Neural crest cell (in vitro differentiated cells): ENCODE measurements at regions not wholly inside any gene's neighbourhood (a gene's known extent, or its start where the extent isn't known, plus 50 kb on each side); places are given as distances from the start of the nearest gene placed in this dataset.

Experiments
- DNase-seq: peaks from one replicate; pipeline ENCODE4 v3.0.0; 2021; ENCODE audit warnings: low read depth, mixed read lengths, low spot score
- H3K27ac Mint-ChIP-seq: one replicate; pipeline ENCODE4 v1.8.0; 2021; ENCODE audit warnings: mild to moderate bottlenecking, mixed read lengths; ENCODE audit not compliant: unreplicated experiment
- H3K27me3 Mint-ChIP-seq: 2 replicates; pipeline ENCODE4 v1.8.0; 2021; ENCODE audit warnings: low read depth, mild to moderate bottlenecking, mixed read lengths
- H3K36me3 Mint-ChIP-seq: 2 replicates; pipeline ENCODE4 v1.8.0; 2021; ENCODE audit warnings: low read depth, mild to moderate bottlenecking, mixed read lengths
- H3K4me1 Mint-ChIP-seq: 2 replicates; pipeline ENCODE4 v1.8.0; 2021; ENCODE audit warnings: mixed read lengths
- H3K4me3 Mint-ChIP-seq: one replicate; pipeline ENCODE4 v1.8.0; 2021; ENCODE audit warnings: mild to moderate bottlenecking, mixed read lengths
- H3K9me3 Mint-ChIP-seq: 2 replicates; pipeline ENCODE4 v1.8.0; 2021; ENCODE audit warnings: mixed read lengths
- TF ChIP-seq, protein P1 (sequence below): fragments of 200-600 bp; sonication (generic); conservative IDR thresholded peaks from 2 replicates; pipeline ENCODE4 v1.5.0; 2021; ENCODE audit warnings: antibody characterized with exemption, mild to moderate bottlenecking

DNA sequence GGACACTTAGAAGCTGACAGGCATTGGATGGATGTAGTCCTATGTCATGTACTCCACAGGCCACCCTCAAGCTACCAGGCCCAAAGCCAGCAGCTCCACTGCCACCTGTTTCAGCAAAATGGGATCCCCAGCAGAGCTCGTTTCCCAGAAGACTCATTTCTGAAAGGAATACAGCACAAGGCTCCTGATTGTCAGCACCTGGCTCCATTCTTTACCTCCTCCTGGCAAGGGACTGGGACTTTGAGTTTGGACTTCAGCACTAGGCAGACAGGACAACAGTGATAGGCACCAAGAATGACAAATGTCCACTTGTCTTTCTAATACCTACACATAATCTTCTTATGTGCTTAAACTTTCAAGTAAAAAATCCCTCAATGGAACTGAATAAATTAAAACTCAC is 150.4 kb upstream of the RXFP2 start:
- peaks cover 5% of the 10 kb centered on the region for H3K4me1 Mint-ChIP-seq
- no peak for DNase-seq

DNA sequence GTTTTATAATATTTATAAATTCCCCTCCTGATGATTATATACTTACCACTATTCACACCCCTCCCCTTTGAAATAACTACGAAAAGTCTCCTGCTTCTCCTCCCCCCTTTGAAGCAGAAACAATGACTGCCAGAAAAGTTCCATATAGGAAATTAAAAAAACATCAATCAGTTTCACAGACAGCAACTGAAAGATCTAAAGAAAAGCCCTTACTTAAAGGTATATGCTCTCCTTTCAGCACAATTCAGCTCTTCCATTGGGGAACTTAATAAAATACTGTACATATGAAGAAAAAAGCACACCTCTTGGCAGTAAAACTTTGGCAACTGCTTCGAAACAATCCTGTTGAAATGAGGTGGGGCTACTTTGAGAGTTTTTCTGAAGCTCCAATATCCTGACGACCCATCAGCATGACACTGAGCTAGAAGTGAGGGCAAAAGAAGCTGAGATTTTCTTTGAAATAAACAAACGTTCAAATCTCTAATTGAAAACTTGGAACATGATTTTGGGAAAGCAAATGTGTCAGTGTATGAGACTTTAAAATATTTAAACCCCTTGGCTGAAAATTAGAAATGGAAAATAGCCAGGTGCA is 147.6 kb upstream of the RXFP2 start:
- H3K27ac Mint-ChIP-seq: no peak overlapping the region
- no peak for DNase-seq
- peaks cover 2% of the 10 kb centered on the region for H3K27me3 Mint-ChIP-seq
- no peak overlapping the region for H3K4me3 Mint-ChIP-seq
- peaks cover 4% of the 10 kb centered on the region for H3K9me3 Mint-ChIP-seq
- H3K4me1 Mint-ChIP-seq: peaks cover 5% of the 10 kb centered on the region
- no peaks in the 10 kb centered on the region for H3K36me3 Mint-ChIP-seq
- TF ChIP-seq, protein P1, sequence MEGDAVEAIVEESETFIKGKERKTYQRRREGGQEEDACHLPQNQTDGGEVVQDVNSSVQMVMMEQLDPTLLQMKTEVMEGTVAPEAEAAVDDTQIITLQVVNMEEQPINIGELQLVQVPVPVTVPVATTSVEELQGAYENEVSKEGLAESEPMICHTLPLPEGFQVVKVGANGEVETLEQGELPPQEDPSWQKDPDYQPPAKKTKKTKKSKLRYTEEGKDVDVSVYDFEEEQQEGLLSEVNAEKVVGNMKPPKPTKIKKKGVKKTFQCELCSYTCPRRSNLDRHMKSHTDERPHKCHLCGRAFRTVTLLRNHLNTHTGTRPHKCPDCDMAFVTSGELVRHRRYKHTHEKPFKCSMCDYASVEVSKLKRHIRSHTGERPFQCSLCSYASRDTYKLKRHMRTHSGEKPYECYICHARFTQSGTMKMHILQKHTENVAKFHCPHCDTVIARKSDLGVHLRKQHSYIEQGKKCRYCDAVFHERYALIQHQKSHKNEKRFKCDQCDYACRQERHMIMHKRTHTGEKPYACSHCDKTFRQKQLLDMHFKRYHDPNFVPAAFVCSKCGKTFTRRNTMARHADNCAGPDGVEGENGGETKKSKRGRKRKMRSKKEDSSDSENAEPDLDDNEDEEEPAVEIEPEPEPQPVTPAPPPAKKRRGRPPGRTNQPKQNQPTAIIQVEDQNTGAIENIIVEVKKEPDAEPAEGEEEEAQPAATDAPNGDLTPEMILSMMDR: no peak

More for the DNA sequence above, 150.4 kb upstream of the RXFP2 start:
- H3K27ac Mint-ChIP-seq: no peak overlapping the region
- H3K36me3 Mint-ChIP-seq: no peaks in the 10 kb centered on the region
- H3K4me3 Mint-ChIP-seq: no peak overlapping the region
- TF ChIP-seq, protein P1: no peak
- H3K27me3 Mint-ChIP-seq: peaks cover 2% of the 10 kb centered on the region
- H3K9me3 Mint-ChIP-seq: peaks cover 4% of the 10 kb centered on the region

DNA sequence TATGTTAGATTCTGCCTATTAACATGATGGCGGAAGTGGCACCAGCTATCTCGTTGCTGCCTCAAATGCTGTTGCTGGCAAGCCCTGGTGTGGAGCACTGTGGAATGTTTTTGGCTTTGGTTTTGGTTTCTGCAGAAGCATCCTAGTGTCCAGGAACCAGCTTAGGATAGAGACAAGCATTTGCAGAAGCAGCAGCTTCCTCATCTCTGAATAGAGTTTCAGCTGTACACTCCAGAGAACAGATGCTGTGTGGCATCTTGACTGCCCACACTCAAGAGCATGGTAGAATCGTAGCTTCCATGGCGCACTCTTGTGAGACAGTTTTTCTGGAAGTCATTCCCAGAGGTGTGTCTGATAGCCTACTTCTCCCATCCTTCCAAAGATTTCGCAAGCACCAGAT is 145.3 kb upstream of the RXFP2 start:
- TF ChIP-seq, protein P1: no peak
- DNase-seq: no peak
- peaks cover 2% of the 10 kb centered on the region for H3K27me3 Mint-ChIP-seq
- peaks cover 5% of the 10 kb centered on the region for H3K4me1 Mint-ChIP-seq
- no peaks in the 10 kb centered on the region for H3K36me3 Mint-ChIP-seq
- no peak overlapping the region for H3K27ac Mint-ChIP-seq
- H3K4me3 Mint-ChIP-seq: no peak overlapping the region
- peaks cover 4% of the 10 kb centered on the region for H3K9me3 Mint-ChIP-seq

DNA sequence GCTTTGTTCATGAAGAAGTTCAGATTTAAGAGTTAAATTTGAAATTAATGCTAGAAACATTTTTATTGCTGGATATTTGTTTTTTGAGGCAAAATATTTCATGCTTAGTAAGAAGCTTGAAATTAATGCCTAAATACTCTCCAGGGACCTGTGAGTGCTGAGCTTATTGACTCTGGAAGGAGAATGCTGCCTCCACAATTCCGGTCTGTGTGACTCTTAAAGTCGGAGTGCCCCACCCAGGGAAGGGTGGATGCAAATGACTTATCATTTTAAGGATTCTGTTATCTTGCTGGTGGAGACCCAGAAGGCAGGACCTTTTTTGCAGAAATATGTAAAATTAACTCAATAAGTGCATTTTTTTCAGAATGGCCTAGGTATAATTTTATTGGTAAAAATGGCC is 143.8 kb upstream of the RXFP2 start:
- no peak overlapping the region for H3K27ac Mint-ChIP-seq
- H3K9me3 Mint-ChIP-seq: peaks cover 4% of the 10 kb centered on the region
- peaks cover 5% of the 10 kb centered on the region for H3K4me1 Mint-ChIP-seq
- no peaks in the 10 kb centered on the region for H3K36me3 Mint-ChIP-seq
- no peak for DNase-seq
- TF ChIP-seq, protein P1: no peak
- H3K4me3 Mint-ChIP-seq: no peak overlapping the region
- peaks cover 2% of the 10 kb centered on the region for H3K27me3 Mint-ChIP-seq

DNA sequence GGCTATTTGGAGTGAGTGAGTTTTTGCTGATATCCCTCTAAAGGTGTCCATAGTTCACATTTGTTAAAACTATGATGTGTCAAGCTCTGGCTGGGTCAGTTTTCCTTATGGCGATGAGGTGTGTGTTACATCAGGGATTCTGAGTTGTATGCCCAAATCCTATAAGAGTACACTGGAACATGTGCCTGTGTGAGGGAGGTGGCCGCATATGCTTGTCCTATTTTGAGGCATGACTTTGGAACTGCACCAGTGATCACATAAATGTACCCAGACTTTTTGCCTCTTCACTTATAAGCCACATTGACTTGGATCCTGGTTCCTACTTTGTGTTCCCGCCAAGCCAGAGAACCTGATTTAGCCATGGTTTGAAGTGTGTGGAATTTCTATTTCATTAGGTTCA is 140.3 kb upstream of the RXFP2 start:
- peaks cover 2% of the 10 kb centered on the region for H3K9me3 Mint-ChIP-seq
- H3K36me3 Mint-ChIP-seq: no peaks in the 10 kb centered on the region
- TF ChIP-seq, protein P1: no peak
- DNase-seq: no peak
- H3K4me3 Mint-ChIP-seq: no peak overlapping the region
- no peaks in the 10 kb centered on the region for H3K27me3 Mint-ChIP-seq
- H3K4me1 Mint-ChIP-seq: peaks cover 2% of the 10 kb centered on the region
- no peak overlapping the region for H3K27ac Mint-ChIP-seq
